ENCODE measurements at regions not wholly inside any gene's neighbourhood (a gene's known extent, or its start where the extent isn't known, plus 50 kb on each side); places are given as distances from the start of the nearest gene placed in this dataset.

DNA sequence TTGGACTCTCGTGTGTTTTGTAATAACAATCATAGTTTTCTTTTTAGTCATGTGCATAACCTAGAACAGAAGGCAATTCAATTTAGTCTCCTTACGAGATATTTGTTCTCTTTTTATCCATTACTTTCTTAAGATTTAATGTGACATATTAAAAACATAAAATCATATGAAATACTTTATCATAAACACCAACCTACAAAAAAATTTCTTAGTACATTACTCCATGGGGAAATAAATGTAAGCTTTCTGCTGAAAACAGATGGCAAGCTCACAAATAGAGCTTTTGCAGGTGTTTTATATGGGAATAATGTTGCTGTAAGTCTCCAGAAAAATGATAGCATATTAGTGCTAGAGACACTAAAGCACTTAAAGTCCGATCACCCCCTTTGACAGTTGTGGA, 1035.2 kb upstream of the ARRDC3 start:
- intact Hi-C loops (cut with DNase I), result no loop called here
- no peak for DNase-seq
- no peak for ATAC-seq (ENCODE audit: poor library complexity)

DNA sequence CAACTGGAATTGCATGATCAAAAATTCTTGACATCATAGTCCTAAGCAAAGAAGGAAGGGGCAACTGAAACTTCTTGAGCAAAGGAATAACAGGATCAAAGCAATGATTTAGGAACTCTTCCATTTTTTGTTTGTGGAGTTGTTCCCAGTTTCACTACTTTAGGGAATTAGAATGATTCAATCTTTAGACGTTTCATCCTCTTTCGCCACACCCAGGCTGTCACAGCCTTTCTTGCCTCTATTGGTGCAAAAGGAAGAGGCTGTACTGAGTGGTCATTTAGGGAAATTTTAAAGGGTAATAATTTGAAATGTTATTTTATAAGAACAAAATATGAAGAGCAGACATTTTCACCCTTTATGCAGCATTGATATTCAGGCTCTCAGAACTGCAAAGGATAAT, 1026.0 kb upstream of the ARRDC3 start:
- no peak for ATAC-seq (ENCODE audit: poor library complexity)
- intact Hi-C loops (cut with DNase I), result no loop called here

DNA sequence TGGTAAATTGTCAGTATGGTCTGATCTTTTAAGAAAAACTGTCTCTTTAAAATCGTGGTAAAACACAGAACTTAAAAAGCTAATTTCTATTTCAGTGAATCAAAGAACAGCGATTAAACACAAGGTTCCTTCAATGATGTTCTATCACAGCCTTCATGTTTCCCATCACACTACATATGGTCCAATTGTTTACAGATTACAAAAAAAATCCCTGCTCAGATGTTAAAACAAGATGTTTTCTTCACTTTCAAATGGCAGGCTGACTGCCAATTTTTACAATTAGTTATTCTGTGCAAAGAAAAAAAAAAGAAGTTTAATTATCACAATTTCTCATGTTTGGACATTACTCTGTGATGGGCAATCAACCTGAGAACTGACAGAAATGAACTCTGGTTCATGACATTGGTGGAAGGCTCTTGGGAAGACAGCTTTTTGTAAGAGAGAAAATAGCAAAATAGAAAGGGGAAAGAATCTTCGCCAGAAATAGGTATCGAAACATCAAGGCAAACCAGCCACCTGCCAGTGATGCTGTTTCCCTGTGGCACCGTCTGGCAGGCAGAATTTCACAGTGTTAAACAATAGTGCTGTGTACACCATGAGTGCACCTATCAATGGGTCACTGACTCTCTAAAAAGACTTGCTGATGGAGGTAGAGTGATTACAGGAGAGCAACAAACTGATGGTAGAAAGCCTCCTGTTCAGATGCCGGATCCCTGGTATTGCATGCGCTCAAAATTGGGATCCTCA, 1020.0 kb upstream of the ARRDC3 start:
- intact Hi-C loops (cut with DNase I), result no loop called here
- ATAC-seq (ENCODE audit: poor library complexity) (no peak), DNase-seq (no peak)

More for the DNA sequence above, 1026.0 kb upstream of the ARRDC3 start:
- no peak for DNase-seq

DNA sequence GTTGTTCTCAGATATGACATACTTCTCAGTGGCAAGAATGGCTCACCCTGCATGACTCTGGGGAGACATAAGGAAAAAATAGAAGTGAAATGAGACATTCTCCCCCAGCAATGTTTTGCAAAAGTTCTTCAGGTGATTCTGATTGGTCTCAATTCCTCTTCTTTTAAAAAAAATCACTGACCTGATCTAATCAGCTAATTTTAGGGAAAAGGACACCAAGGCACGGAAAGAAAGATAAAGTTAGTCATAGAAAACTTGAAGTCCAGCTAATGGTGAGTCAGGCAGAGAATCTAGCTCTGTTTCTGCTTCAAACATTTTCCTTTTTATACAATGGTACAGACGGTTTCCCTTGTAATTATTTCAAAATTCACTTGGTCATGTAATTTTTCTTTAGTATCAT, 1018.9 kb upstream of the ARRDC3 start:
- intact Hi-C loops (cut with DNase I), result no loop called here

DNA sequence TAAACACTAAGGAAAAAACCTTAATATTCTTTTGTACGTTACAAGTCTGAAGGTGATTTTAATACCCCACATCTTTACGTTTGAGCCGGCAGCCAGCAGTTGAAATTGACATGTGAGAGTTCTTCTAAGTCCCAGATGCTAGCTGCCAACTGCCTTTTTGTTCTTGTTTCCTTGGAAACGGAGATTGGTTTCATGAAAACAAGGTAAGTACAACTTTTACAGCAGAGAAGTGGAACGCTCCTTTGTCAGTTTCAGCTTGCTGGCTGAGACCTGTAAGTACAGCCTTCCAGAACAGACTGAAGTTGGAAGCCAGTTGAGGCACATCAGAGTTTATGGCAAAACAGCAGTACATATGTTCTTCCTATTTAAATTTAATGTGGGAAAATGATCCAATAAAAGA, 1018.4 kb upstream of the ARRDC3 start:
- no peak for DNase-seq
- intact Hi-C loops (cut with DNase I), result no loop called here
- ATAC-seq (ENCODE audit: poor library complexity), result no peak

More for the DNA sequence above, 1018.9 kb upstream of the ARRDC3 start:
- DNase-seq, result no peak
- no peak for ATAC-seq (ENCODE audit: poor library complexity)

DNA sequence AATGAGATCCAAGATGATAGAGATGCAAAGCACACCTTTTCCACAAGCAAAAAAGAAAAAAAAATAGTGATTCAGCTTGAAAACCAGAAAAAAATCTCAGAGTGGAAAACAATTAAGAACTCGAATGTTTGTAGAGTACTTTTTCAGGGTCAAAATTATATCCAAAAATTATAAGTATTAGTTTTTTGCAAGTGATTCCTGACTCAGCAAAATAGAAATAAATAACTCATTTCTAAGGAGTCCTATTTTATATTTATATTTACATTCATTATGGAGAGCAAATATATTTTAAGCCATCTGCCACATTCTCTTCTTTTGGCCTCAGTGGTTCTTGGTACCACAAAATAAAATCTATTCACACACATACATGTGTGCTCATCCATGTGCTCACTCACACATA, 1011.8 kb upstream of the ARRDC3 start:
- intact Hi-C loops (cut with DNase I), result no loop called here
- DNase-seq, result no peak
- no peak for ATAC-seq (ENCODE audit: poor library complexity)

DNA sequence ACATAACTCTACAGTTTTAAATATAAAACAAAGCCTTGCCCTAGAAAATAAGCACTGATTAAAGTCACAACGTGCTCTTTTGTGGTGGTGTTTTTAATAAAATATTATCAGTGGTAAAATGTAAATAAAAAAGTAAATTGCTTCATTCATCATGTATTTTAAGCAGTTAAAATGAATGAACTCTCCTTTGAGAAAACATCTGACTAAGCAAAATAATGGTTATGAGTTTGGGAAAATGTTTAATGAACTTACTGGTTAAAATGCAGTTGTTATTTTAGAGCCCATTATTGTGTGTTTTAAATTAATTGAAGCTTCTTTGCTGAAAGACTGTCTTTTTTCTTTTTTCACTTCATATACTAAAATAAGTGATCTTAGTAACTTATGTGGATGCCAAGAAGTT, 1007.5 kb upstream of the ARRDC3 start:
- intact Hi-C loops (cut with DNase I), result no loop called here
- ATAC-seq (ENCODE audit: poor library complexity) (no peak), DNase-seq (no peak)

DNA sequence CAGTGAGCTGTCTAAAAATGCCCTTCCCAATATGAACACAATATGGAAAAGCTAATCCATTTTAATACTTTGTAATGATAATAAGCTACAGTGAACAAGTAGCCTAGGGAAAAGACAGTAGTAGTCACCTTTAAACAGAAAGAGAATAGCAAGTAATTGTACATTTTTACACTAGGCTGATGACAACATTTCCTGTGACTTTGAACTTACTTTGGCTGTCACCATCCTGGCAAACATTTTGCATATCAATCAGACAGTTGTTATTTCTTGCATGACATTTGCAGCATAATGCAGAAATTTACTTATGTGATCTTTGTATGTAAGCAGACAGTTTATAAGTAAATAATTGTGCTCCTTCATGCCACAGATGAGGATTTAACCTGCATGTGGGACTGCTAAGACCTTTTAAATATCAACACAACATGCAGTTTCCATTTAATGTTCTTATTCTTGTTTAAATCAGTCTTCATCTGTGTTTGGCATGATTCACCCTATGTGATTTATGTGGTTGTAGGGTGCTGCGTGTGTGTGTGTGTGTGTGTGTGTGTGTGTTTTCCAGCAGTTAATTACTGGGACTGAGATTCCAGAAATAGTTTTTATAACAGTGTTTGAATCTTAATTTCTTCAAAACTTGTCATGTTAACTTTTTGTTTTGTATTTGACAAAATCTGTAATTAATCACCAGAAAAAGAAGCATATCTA, 997.1 kb upstream of the ARRDC3 start:
- no peak for DNase-seq
- ATAC-seq (ENCODE audit: poor library complexity), result no peak
- intact Hi-C loops (cut with DNase I), result no loop called here

DNA sequence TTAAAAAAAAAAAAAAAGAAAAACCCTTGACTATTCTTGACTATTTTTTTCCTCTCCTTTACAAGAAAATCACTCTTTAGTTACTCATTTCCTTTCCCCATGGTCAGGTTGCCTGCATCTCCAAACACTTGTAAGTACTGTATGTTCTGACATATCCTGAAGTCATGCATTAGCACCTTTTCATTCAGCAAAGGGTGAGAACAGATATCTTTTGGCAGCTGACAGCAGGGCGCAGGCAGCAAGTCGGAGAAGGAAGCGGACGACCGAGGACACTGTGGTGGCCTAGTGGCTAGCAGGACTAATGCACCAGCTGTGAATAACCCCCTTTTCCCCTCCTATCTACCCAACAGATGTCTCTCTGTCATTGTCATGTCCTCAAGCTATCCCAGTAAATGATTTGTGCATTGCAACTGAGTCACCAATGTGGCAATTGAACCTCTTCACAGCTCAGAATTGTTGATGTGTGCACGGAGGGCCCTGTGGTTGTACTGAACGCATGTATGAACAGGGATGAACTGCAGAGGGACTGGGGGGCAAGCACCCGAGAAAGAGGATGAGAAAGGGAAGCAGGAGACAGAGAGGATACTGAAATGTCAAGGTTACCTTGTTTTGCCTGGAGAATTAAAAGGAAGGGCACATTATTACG, 996.0 kb upstream of the ARRDC3 start:
- peak; percentile 47 for DNase-seq
- intact Hi-C loops (cut with DNase I), result no loop called here
- ATAC-seq (ENCODE audit: poor library complexity), result peak; percentile 94

DNA sequence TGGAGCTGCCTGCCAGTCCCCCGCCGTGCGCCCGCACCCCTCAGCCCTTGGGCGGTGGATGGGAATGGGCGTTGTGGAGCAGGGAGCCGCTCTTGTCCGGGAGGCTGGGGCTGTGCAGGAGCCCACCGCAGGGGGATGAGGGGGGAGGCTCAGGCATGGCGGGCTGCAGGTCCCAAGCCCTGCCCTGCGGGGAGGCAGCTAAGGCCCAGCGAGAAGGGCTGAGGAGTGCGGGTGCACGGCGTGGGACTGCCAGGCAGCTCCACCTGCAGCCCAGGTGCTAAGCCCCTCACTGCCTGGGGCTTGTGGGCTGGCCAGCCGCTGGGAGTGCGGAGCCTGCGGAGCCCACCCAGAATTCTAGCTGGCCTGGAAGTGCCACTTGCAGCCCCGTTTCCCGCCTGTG, 991.7 kb upstream of the ARRDC3 start:
- intact Hi-C loops (cut with DNase I), result no loop called here
- DNase-seq (no peak), ATAC-seq (ENCODE audit: poor library complexity) (no peak)

DNA sequence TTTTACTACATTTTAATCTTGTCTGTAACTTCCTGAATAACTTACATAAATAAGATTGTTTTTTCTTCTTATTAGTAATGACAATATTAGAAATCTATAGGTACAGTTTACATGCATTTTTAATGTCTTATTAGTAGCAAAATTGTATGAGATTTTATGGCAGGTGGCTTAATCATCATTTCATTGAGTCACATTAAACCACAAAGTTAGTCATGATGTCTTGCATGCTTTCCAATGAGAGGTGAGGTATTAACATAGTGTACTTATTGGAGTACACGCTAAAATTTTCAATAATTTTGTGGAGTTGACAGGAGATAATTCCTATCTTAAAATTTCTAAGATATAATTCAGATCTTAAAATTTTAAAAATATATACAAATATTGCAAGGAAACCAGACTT, 989.6 kb upstream of the ARRDC3 start:
- no peak for ATAC-seq (ENCODE audit: poor library complexity)
- no peak for DNase-seq
- intact Hi-C loops (cut with DNase I), result no loop called here

DNA sequence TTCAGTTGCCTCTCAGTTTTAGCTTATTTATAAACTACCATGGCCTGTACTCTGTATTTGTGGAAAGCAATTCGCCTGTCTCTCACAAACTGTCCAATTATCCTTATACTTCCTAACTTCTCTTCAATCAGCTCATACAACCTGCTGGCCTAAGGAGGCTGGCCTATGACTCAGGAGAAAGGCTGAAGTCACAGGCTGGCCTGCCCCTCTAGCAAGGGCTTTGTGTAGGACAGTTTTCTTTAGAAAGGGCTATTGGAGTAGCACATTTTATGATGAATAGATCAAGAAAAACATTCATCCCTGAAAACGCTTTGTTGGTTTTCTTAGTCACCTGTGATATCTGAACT, 988.7 kb upstream of the ARRDC3 start:
- intact Hi-C loops (cut with DNase I), result no loop called here
- no peak for DNase-seq
- no peak for ATAC-seq (ENCODE audit: poor library complexity)

DNA sequence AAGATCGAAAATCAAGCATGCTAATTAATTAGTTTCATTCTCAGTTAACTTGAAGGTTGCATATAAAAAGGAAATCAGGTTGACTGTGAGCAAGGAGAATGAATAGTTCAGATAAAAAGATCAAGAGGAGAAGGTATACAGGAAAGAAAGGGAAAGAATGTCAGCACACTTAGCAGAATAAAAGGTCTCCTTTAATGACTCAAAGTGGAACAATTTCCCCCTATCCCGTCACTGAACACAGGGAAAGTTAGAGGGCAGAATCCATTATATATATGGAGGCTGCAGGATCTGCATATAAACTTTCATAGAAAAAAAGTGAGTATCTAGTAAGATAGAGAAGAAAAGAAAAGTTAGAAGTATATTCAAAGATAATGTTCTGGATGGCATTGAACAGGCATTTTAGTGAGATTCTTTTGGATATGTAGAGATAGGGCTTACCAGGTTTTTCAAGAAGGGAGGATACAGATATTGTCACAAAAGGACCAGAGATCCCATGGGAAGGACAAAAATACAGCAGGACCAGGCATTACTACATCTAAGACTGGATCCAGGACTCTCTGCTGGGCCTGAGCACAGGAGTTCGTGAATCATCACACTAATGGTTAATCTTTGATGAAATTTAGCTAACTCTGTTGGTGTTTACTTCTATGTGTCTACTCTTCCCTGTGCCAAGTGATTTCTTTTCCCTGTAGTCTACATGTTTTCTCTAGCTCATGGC, 988.2 kb upstream of the ARRDC3 start:
- DNase-seq (no peak), ATAC-seq (ENCODE audit: poor library complexity) (no peak)
- intact Hi-C loops (cut with DNase I), result no loop called here

DNA sequence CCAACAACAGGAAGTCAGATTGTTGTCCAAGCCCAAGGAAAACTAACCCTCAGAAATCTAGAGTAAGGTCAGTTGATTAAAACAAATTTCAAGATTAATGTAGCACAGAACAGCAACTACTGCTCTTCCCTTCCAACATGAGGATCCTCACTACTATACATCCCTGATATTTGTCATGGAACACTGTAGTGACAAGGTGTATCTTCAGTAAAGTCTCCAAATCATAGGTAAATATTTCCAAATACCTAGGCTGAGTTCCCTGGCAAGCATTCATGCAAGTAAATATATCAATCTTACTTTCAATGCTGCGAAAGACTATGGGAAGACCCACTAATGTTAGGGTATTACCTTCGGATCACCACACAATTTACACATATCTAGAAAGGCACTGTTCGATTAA, 986.9 kb upstream of the ARRDC3 start:
- DNase-seq (no peak), ATAC-seq (ENCODE audit: poor library complexity) (no peak)
- intact Hi-C loops (cut with DNase I), result no loop called here

DNA sequence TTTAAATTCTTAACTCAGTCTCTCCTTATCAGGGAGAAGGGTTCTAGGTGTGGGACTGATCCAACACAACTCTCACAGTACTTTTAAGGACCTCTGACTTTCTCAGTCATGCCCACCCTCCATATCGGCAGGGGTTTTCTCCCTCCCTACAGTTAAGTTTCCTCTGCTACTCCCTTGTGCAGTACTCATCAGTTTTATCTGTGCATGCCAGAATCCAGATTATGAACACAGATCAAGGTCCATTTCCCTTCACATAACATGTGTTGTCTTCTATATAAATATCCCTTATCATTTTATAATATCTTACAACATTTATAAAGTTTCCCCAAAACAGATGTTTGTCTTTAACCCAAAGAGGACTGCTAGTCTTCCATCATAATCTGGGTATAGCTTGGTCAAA, 986.5 kb upstream of the ARRDC3 start:
- no peak for DNase-seq
- no peak for ATAC-seq (ENCODE audit: poor library complexity)
- intact Hi-C loops (cut with DNase I), result no loop called here

DNA sequence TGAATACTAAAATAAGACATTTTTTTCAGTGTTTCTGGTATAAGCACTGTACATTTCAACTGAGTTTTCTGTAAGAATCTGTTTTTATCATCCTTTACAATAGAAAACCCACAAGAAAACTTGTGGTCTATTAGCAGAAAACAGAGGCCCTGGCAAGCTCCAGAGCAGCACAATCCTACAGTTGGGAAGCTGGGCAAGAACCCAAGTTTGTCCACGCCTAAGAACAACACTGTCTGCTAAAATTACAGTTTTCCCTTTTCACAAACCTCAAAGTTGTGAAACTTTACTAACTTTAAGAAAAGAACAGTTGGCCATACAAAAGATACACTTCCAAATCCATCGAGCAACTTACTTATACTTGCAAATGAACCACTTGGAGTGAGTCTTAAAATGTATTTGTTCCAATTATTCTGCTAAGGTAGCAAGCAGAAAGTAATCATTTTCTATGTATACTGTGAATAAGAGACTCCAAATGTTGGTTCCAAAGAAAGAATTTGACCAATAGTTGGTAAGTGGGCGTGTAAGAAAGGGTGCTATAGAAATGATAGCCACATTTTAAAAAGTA, 982.0 kb upstream of the ARRDC3 start:
- no peak for DNase-seq

DNA sequence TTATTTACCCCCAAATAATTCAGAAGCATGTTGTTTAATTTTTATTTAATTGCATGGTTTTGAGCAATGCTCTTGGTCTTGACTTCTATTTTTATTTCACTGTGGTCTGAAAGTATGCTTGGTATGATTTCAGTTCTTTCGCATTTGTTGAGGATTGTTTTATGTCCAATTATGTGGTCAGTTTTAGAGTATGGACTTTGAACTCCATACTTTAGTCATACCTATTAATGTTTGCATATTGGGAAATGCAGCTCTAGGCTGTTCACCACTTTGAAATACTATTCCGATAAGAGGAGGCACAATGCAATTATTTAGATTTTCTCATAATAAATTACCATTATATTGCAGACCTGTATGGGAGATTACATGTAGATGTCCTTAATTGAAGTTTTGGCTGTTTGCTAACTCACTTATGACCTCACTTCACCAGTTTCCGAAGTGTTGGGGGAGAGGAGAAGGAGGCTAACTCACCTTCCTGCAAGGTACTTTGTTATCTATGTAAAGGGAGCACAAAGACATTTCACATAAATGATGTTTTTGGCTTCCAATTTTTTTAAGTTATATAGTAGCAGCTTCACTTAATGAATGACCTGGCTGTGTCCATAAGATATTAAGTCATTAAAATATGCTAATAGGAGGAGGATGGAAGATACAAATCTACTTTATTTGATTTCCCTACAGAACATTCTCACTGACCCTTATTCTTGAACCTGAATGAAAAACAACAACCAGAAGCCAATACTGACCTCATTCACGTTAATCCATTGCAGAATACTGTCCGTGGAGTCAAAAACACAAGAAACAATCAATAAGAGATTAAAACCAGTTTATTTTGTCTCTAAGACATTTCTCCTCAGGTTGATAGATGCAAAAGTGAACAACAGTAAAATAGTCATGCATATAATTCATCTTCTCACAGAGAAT, 970.3 kb upstream of the ARRDC3 start:
- intact Hi-C loops (cut with DNase I), result no loop called here
- ATAC-seq (ENCODE audit: poor library complexity), result no peak
- DNase-seq, result no peak

More for the DNA sequence above, 982.0 kb upstream of the ARRDC3 start:
- no peak for ATAC-seq (ENCODE audit: poor library complexity)
- intact Hi-C loops (cut with DNase I), result no loop called here

DNA sequence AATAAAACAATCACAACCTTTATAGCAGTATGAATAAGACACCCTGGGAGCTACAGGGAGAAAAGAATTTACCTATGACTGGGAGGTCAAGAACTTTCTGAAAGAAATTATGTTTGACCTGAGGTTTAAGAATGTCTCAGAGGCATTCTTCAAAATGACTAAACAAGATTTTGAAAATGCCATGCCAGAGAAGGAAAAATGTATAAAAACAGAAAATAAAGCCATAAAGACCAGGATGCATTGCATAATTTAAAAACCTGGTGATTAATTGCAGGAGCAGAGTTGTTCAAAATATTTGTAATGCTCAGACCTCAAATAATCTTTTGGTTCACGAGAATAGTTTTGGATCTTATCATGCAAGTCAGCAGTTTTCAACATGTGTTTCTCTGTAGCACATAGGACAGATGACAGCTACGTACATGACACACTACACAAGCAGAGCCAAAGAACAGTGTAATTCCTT, 954.7 kb upstream of the ARRDC3 start:
- peak; percentile 92 for ATAC-seq (ENCODE audit: poor library complexity)
- intact Hi-C loops (cut with DNase I), result no loop called here
- no peak for DNase-seq
